DOHH2 (cell line): ENCODE measurements at regions not wholly inside any gene's neighbourhood (a gene's known extent, or its start where the extent isn't known, plus 50 kb on each side); places are given as distances from the start of the nearest gene placed in this dataset.

Experiments used
- H3F3A ChIP-seq: fragments of 200-600 bp; sonication (generic), shearing (Covaris generic); 2 replicates; pipeline ENCODE4 v1.6.0; 2016; ENCODE audit warnings: antibody characterized with exemption, mild to moderate bottlenecking; ENCODE audit not compliant: control insufficient read depth, insufficient read depth
- H3K27ac ChIP-seq: fragments of 200-600 bp; sonication (generic); 2 replicates; pipeline ENCODE4 v1.5.1; 2014; ENCODE audit warnings: low read depth, mild to moderate bottlenecking, low read length, moderate library complexity
- H3K27me3 ChIP-seq: fragments of 200-600 bp; sonication (generic); 2 replicates; pipeline ENCODE4 v1.6.1; 2014; ENCODE audit warnings: mild to moderate bottlenecking, low read length, mixed read lengths; ENCODE audit not compliant: control insufficient read depth
- H3K36me3 ChIP-seq: fragments of 200-600 bp; sonication (generic); 2 replicates; pipeline ENCODE4 v1.6.1; 2014; ENCODE audit warnings: mild to moderate bottlenecking, low read length, moderate library complexity, mixed read lengths; ENCODE audit not compliant: control insufficient read depth
- H3K4me1 ChIP-seq: fragments of 200-600 bp; sonication (generic); 2 replicates; pipeline ENCODE4 v1.6.1; 2014; ENCODE audit warnings: mild to moderate bottlenecking, low read length, mixed read lengths; ENCODE audit not compliant: control insufficient read depth
- H3K4me2 ChIP-seq: fragments of 200-600 bp; sonication (generic); 2 replicates; pipeline ENCODE4 v1.6.0; 2014; ENCODE audit warnings: mild to moderate bottlenecking, low read length, moderate library complexity
- H3K4me3 ChIP-seq: fragments of 200-600 bp; sonication (generic); 2 replicates; pipeline ENCODE4 v1.5.1; 2014; ENCODE audit warnings: mild to moderate bottlenecking, low read length, mixed read lengths
- H3K79me2 ChIP-seq: fragments of 200-600 bp; sonication (generic); 2 replicates; pipeline ENCODE4 v1.6.1; 2014; ENCODE audit warnings: mild to moderate bottlenecking, low read length, mixed read lengths; ENCODE audit not compliant: control insufficient read depth
- H3K9me2 ChIP-seq: fragments of 200-600 bp; sonication (generic); replicated peaks from 2 replicates; pipeline ENCODE4 v1.6.1; 2014; ENCODE audit warnings: mild to moderate bottlenecking, low read length, mixed read lengths; ENCODE audit not compliant: control insufficient read depth
- H3K9me3 ChIP-seq: fragments of 200-600 bp; sonication (generic); 2 replicates; pipeline ENCODE4 v1.6.1; 2014; ENCODE audit warnings: antibody characterized with exemption, low read length, mixed read lengths; ENCODE audit not compliant: control insufficient read depth, insufficient read depth
- H4K20me1 ChIP-seq: fragments of 200-600 bp; sonication (generic); 2 replicates; pipeline ENCODE4 v1.6.0; 2014; ENCODE audit warnings: low read depth, mild to moderate bottlenecking, antibody characterized with exemption, low read length, moderate library complexity; ENCODE audit not compliant: control insufficient read depth, insufficient read depth
- EZH2phosphoT487 ChIP-seq: fragments of 200-600 bp; sonication (generic); IDR thresholded peaks from 2 replicates; pipeline ENCODE4 v1.6.1; 2017; ENCODE audit warnings: borderline replicate concordance, mild to moderate bottlenecking, antibody characterized with exemption, low read length, moderate library complexity, mixed read lengths
- TF ChIP-seq, protein P1 (sequence below): fragments of 200-600 bp; sonication (generic); IDR thresholded peaks from one replicate; pipeline ENCODE4 v1.5.1; 2014; ENCODE audit warnings: antibody characterized with exemption, mild to moderate bottlenecking, low read depth, low read length; ENCODE audit not compliant: poor library complexity, severe bottlenecking

GRCh38 chr1:69139007-69139406, 428.7 kb upstream of the LRRC7 start:
- H3K4me1 ChIP-seq, result no peaks in the 10 kb centered on the region
- TF ChIP-seq, protein P1, sequence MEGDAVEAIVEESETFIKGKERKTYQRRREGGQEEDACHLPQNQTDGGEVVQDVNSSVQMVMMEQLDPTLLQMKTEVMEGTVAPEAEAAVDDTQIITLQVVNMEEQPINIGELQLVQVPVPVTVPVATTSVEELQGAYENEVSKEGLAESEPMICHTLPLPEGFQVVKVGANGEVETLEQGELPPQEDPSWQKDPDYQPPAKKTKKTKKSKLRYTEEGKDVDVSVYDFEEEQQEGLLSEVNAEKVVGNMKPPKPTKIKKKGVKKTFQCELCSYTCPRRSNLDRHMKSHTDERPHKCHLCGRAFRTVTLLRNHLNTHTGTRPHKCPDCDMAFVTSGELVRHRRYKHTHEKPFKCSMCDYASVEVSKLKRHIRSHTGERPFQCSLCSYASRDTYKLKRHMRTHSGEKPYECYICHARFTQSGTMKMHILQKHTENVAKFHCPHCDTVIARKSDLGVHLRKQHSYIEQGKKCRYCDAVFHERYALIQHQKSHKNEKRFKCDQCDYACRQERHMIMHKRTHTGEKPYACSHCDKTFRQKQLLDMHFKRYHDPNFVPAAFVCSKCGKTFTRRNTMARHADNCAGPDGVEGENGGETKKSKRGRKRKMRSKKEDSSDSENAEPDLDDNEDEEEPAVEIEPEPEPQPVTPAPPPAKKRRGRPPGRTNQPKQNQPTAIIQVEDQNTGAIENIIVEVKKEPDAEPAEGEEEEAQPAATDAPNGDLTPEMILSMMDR, result no peak
- TF ChIP-seq EZH2phosphoT487, result no peak
- no peak overlapping the region for H3K27ac ChIP-seq
- H3K9me3 ChIP-seq, result no peaks in the 10 kb centered on the region
- no peaks in the 10 kb centered on the region for H3K27me3 ChIP-seq
- no peak overlapping the region for H3K4me3 ChIP-seq
- no peaks in the 10 kb centered on the region for H3F3A ChIP-seq
- H3K4me2 ChIP-seq, result no peak overlapping the region
- H3K9me2 ChIP-seq, result no peaks in the 10 kb centered on the region
- no peaks in the 10 kb centered on the region for H3K36me3 ChIP-seq
- no peaks in the 10 kb centered on the region for H4K20me1 ChIP-seq
- no peaks in the 10 kb centered on the region for H3K79me2 ChIP-seq

- H3K4me2 ChIP-seq, result no peak overlapping the region
- no peak overlapping the region for H3K4me3 ChIP-seq
- no peaks in the 10 kb centered on the region for H3K9me2 ChIP-seq
- H3K27ac ChIP-seq, result no peak overlapping the region
- TF ChIP-seq, protein P1, result no peak
- no peak for TF ChIP-seq EZH2phosphoT487
- H3F3A ChIP-seq, result no peaks in the 10 kb centered on the region
- no peaks in the 10 kb centered on the region for H3K79me2 ChIP-seq
- no peaks in the 10 kb centered on the region for H4K20me1 ChIP-seq
- no peaks in the 10 kb centered on the region for H3K27me3 ChIP-seq
- no peaks in the 10 kb centered on the region for H3K9me3 ChIP-seq
- H3K4me1 ChIP-seq, result no peaks in the 10 kb centered on the region
- no peaks in the 10 kb centered on the region for H3K36me3 ChIP-seq
Measured at GRCh38 chr1:69146303-69146702, 421.4 kb upstream of the LRRC7 start.

DNA sequence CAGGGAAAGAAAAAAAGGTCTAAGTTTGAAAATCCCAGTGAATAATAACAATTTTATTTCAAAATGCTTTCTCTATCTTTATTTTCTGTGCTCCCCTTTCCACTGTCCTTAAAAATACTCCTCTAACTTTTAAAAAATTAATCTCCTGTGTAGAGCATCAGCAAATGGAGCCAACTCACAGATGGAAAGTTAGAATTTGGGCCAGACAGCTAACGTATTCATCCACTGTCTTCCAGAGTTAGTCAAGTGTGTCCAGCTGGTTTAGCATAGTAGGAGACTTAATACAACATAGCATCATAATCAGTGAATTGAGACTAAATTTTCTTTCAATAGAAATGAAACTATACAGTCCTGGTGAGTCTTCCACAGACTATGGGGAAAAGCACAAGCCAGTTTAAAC, 419.0 kb upstream of the LRRC7 start:
- Histone ChIP-seq H3K4me2 (no peak overlapping the region), H3K27ac (no peak overlapping the region), H4K20me1 (no peaks in the 10 kb centered on the region), H3K36me3 (no peaks in the 10 kb centered on the region), H3F3A (no peaks in the 10 kb centered on the region), H3K27me3 (no peaks in the 10 kb centered on the region), H3K4me1 (peaks cover 4% of the 10 kb centered on the region), H3K9me3 (no peaks in the 10 kb centered on the region), H3K9me2 (no peaks in the 10 kb centered on the region), H3K4me3 (no peak overlapping the region), H3K79me2 (no peaks in the 10 kb centered on the region)
- TF ChIP-seq, protein P1, result no peak
- no peak for TF ChIP-seq EZH2phosphoT487
